ENCODE measurements at regions not wholly inside any gene's neighbourhood (a gene's known extent, or its start where the extent isn't known, plus 50 kb on each side); places are given as distances from the start of the nearest gene placed in this dataset.

- TF ChIP-seq CTCF (IDR thresholded peaks at IDR 0.05; ENCODE audit: insufficient read depth, low read depth, low read length) (no peak), EZH2 (IDR thresholded peaks at IDR 0.05; ENCODE audit: insufficient read depth, low read length) (no peak)
Observed at GRCh38 chr22:45097061-45097460, 66.7 kb upstream of the NUP50 start.
